Gastrocnemius medialis (tissue), 4 donors: ENCODE measurements at regions not wholly inside any gene's neighbourhood (a gene's known extent, or its start where the extent isn't known, plus 50 kb on each side); places are given as distances from the start of the nearest gene placed in this dataset.

Experiments
- ATAC-seq, 2 donors: fragments of 150-250 bp; one replicate each; pipeline ENCODE4 v1.9.1; 2016
- DNase-seq, 2 donors: peaks; one replicate each; pipeline ENCODE4 v3.0.0-alpha.2; 2019
- H3K27ac ChIP-seq, 4 donors: fragments of 200-600 bp; sonication (generic); 1 replicate in 1 of 4; 2 replicates in 3 of 4; pipeline ENCODE4 v1.5.1; 2016 to 2018; ENCODE audit warnings: mild to moderate bottlenecking in 2 of 4, moderate library complexity in 1 of 4
- H3K27me3 ChIP-seq, 3 donors: fragments of 200-600 bp; sonication (generic) in 2 of 3; 1 replicate in 1 of 3; 2 replicates in 2 of 3; pipeline versions ENCODE4 v1.5.1 to v1.6.0; 2016 to 2019; ENCODE audit warnings: mild to moderate bottlenecking in 1 of 3, moderate library complexity in 1 of 3
- H3K36me3 ChIP-seq, 2 donors: fragments of 200-600 bp; sonication (generic) in 1 of 2; one replicate each; pipeline ENCODE4 v1.5.1; 2017 to 2018
- H3K4me1 ChIP-seq, 2 donors: fragments of 200-600 bp; sonication (generic) in 1 of 2; one replicate each; pipeline ENCODE4 v1.5.1; 2016 to 2017; ENCODE audit warnings: mild to moderate bottlenecking in 2 of 2
- H3K4me3 ChIP-seq, 4 donors: fragments of 200-600 bp; sonication (generic) in 3 of 4; 1 replicate in 1 of 4; 2 replicates in 3 of 4; pipeline ENCODE4 v1.5.1; 2016 to 2019; ENCODE audit warnings: mild to moderate bottlenecking in 2 of 4
- H3K9me3 ChIP-seq, 3 donors: fragments of 200-600 bp; sonication (generic) in 2 of 3; 1 replicate in 1 of 3; 2 replicates in 2 of 3; pipeline ENCODE4 v1.5.1; 2016 to 2019
- CTCF ChIP-seq, 5 experiments: fragments of 450-650 bp in 3 of 5; fragments of 200-600 bp in 2 of 5; sonication (generic) in 2 of 5; IDR thresholded peaks in 4 of 5; conservative IDR thresholded peaks in 1 of 5; 1 replicate in 4 of 5; 2 replicates in 1 of 5; pipeline ENCODE4 v1.5.1; 2016 to 2019; ENCODE audit warnings: antibody characterized with exemption in 5 of 5, mild to moderate bottlenecking in 3 of 5, moderate library complexity in 3 of 5
- POLR2A ChIP-seq, 2 donors: fragments of 450-650 bp; IDR thresholded peaks; one replicate each; pipeline ENCODE4 v1.6.1; 2017; ENCODE audit warnings: antibody characterized with exemption in 2 of 2, mild to moderate bottlenecking in 2 of 2, moderate library complexity in 2 of 2
- in situ Hi-C, 4 donors: fragments of 200-750 bp; cut with MboI; loops; one replicate each; pipeline versions ENCODE4 v1.15.0 to v1.8.0; 2017; ENCODE audit warnings: low sequenced_read_pairs in 4 of 4
- intact Hi-C: fragments of 100-400 bp; cut with DNase I; formaldehyde crosslinking; loops from one replicate; pipeline ENCODE4 v1.15.1; 2023; ENCODE audit warnings: low total_unique reads

GRCh38 chr7:128190051-128190647 is 50.9 kb upstream of the LEP start:
- Histone ChIP-seq H3K9me3 (no peaks in the 10 kb centered on the region), H3K36me3 (no peaks in the 10 kb centered on the region), H3K27ac (no peak overlapping the region), H3K4me1 (no peaks in the 10 kb centered on the region), H3K4me3 (no peak overlapping the region), H3K27me3 (peaks cover 0 to 23% (median 14%) of the 10 kb centered on the region in 3 donors)
- intact Hi-C loops = no loop called here
- in situ Hi-C loops = no loop called here
- no peak for ATAC-seq
- no peak for DNase-seq
- TF ChIP-seq CTCF (IDR thresholded peaks at IDR 0.05 in 4 of 5, conservative IDR thresholded peaks at IDR 0.05 in 1 of 5) (no peak), POLR2A (IDR thresholded peaks at IDR 0.05) (no peak)

- no peak overlapping the region for H3K27ac ChIP-seq
- H3K9me3 ChIP-seq = no peaks in the 10 kb centered on the region
- DNase-seq = no peak
- TF ChIP-seq CTCF (IDR thresholded peaks at IDR 0.05 in 4 of 5, conservative IDR thresholded peaks at IDR 0.05 in 1 of 5) (no peak), POLR2A (IDR thresholded peaks at IDR 0.05) (no peak)
- no peaks in the 10 kb centered on the region for H3K36me3 ChIP-seq
- H3K27me3 ChIP-seq = peaks cover 0 to 20% (median 14%) of the 10 kb centered on the region in 3 donors
- in situ Hi-C loops = no loop called here
- H3K4me1 ChIP-seq = no peaks in the 10 kb centered on the region
- ATAC-seq = no peak
- intact Hi-C loops = no loop called here
- no peak overlapping the region for H3K4me3 ChIP-seq
Measured at GRCh38 chr7:128191136-128191844, 49.8 kb upstream of the LEP start.
